ENCODE measurements at regions not wholly inside any gene's neighbourhood (a gene's known extent, or its start where the extent isn't known, plus 50 kb on each side); places are given as distances from the start of the nearest gene placed in this dataset.
"Not testable (repeated sequence)": the region's sequence is repeated elsewhere in the genome, so short reads cannot be mapped to it uniquely, and the experiment has no call there.

DNA sequence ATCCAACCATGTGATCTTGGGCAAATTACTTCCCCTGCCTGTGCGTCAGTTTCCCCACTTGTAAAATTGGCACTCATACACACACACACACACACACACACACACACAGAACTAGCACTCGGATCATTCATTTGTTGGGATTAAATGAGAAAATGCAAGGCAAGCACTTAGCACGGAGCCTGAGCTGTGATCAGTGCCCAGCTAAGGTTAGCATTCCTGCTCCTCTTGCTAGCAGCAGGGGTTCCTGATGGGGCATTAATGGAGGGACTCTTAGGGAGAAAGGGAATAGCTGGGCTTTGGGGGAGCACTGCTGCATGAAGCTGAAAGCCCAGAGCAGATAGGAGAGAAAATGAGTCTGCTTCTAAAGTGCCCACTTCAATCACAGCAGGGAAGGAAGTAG, 187.7 kb upstream of the C2CD4B start:
- Histone ChIP-seq H3K4me3 (ENCODE audit: low read length) (no peak overlapping the region), H3K36me3 (ENCODE audit: insufficient read depth, low read depth, low read length) (no peaks in the 10 kb centered on the region), H3K27ac (ENCODE audit: low read length) (no peak overlapping the region), H3K9me3 (ENCODE audit: insufficient read depth, low read depth, low read length) (no peaks in the 10 kb centered on the region), H3K9ac (ENCODE audit: low read depth, low read length) (no peak overlapping the region), H3K27me3 (ENCODE audit: insufficient read depth, low read length) (no peaks in the 10 kb centered on the region), H3K4me1 (ENCODE audit: insufficient read depth, low read length) (no peaks in the 10 kb centered on the region)

DNA sequence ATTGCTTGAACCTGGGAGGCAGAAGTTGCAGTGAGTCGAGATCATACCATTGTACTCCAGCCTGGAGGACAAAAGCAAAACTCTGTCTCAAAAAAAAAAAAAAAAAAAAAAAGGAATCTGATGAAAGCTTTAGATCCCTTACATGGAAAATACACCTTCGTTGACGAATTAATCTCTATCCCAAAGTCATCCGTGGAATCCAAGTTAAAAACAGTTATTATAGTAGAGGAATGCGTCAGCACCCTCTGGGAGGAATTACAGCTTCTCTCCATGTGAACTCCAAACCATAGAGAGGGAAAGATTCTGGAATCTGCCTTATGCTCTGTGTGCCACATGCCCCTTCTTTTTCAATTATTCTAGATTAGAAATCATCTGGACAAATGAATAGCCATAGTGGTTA, 192.3 kb upstream of the C2CD4B start:
- Histone ChIP-seq H3K9ac (ENCODE audit: low read depth, low read length) (no peak overlapping the region), H3K9me3 (ENCODE audit: insufficient read depth, low read depth, low read length) (no peaks in the 10 kb centered on the region), H3K27me3 (ENCODE audit: insufficient read depth, low read length) (no peaks in the 10 kb centered on the region), H3K27ac (ENCODE audit: low read length) (no peak overlapping the region), H3K4me1 (ENCODE audit: insufficient read depth, low read length) (no peaks in the 10 kb centered on the region), H3K4me3 (ENCODE audit: low read length) (no peak overlapping the region), H3K36me3 (ENCODE audit: insufficient read depth, low read depth, low read length) (no peaks in the 10 kb centered on the region)

DNA sequence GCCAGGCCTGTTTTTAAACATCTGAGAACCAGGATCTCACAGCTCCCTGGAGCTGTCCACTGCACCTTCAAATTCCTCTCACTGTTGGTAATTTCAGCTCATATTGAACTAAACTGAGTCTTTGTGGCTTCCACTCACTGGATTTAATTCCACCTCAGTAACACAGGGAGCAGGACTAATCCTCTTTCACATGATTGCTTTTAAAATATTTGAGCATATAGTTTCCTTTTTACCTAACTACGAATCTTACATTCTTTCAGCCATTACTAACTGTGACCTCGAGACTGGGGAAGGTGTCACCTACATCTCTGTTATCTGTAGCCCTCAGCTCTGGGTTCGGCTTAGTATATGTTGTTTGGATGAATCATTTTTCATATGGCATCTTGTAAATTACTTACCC, 194.3 kb upstream of the C2CD4B start:
- no peak overlapping the region for H3K27ac ChIP-seq (ENCODE audit: low read length)
- no peaks in the 10 kb centered on the region for H3K4me1 ChIP-seq (ENCODE audit: insufficient read depth, low read length)
- no peaks in the 10 kb centered on the region for H3K27me3 ChIP-seq (ENCODE audit: insufficient read depth, low read length)
- no peak overlapping the region for H3K9ac ChIP-seq (ENCODE audit: low read depth, low read length)
- H3K36me3 ChIP-seq (ENCODE audit: insufficient read depth, low read depth, low read length): no peaks in the 10 kb centered on the region
- no peak overlapping the region for H3K4me3 ChIP-seq (ENCODE audit: low read length)
- H3K9me3 ChIP-seq (ENCODE audit: insufficient read depth, low read depth, low read length): no peaks in the 10 kb centered on the region

DNA sequence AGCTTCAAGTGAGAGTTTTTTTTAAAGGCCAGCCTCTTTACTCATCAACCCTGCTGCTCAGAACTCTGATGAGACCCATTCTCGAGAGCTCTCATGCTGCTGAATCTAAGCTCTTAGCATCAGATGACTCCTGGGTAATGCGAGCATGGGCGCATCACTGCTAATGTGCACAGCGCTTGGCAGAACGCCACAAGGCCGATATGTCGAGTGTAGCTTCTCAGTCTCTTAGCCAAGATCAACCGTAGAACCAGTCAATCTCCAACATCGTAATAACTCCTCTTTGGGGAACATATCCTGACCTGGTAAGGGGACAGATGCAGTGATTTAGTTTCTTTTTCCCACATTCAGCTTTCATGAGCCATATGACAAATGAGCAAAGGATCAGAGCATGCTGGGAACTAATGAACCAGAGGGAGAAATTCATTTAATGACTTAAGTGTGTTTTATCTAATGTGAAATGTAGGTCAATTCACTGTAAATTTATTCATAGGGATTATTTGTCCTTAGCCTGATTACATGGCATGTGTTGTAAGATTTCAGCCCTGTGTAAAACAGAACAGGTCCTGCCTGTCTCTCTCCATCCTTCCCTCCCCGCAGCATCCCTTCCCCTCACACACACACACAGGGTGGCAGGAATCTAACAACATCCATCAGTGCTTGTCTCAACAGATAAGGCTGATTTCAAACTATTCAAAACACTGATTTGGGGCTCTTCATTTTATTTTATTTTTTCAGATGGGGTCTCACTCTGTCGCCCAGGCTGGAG, 195.4 kb upstream of the C2CD4B start:
- no peak overlapping the region for H3K27ac ChIP-seq (ENCODE audit: low read length)
- no peaks in the 10 kb centered on the region for H3K36me3 ChIP-seq (ENCODE audit: insufficient read depth, low read depth, low read length)
- no peak overlapping the region for H3K4me3 ChIP-seq (ENCODE audit: low read length)
- H3K4me1 ChIP-seq (ENCODE audit: insufficient read depth, low read length): no peaks in the 10 kb centered on the region
- no peaks in the 10 kb centered on the region for H3K9me3 ChIP-seq (ENCODE audit: insufficient read depth, low read depth, low read length)
- H3K27me3 ChIP-seq (ENCODE audit: insufficient read depth, low read length): no peaks in the 10 kb centered on the region
- H3K9ac ChIP-seq (ENCODE audit: low read depth, low read length): no peak overlapping the region

DNA sequence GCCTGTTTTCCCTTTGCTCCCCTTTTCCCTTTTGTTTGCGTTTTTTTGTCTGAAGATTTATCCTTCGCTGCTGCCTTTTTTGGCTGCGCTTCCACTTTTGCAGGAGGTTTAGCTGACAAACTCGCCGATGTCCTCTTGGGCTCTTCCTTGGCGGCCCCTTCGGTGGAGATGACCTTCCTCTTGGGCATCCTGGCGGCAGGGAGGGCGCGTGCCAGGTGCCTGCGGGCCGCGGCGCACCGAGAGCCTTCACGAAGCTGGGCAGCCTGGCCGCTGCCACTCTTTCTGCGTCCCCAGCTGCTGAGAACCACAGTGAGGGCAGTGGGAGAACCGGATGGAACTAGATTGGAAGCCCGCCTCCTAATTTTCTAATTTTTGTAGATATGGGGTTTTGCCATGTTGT, 197.1 kb upstream of the C2CD4B start:
- H3K9ac ChIP-seq (ENCODE audit: low read depth, low read length): no peak overlapping the region
- no peaks in the 10 kb centered on the region for H3K9me3 ChIP-seq (ENCODE audit: insufficient read depth, low read depth, low read length)
- no peak overlapping the region for H3K27ac ChIP-seq (ENCODE audit: low read length)
- no peak overlapping the region for H3K4me3 ChIP-seq (ENCODE audit: low read length)
- no peaks in the 10 kb centered on the region for H3K27me3 ChIP-seq (ENCODE audit: insufficient read depth, low read length)
- no peaks in the 10 kb centered on the region for H3K36me3 ChIP-seq (ENCODE audit: insufficient read depth, low read depth, low read length)
- H3K4me1 ChIP-seq (ENCODE audit: insufficient read depth, low read length): no peaks in the 10 kb centered on the region

DNA sequence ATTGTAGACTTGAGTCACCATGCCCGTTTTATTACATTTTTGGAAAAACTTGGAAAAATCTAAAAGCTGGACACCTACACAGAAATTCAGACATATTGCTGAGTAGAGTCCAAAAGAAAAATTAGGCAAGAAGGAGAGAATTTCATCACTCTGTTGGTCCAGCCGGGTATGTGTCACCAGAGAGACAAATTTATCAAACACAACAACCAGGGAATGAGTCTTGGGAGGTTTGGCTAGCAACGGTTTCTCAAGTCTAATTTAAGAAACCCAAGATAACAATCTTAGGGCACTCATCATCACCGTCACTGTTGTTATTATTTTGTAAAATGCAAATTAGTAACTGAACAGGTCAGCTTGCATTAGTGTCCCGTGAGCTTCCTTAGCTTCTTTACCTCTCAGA, 197.5 kb upstream of the C2CD4B start:
- H3K27me3 ChIP-seq (ENCODE audit: insufficient read depth, low read length): no peaks in the 10 kb centered on the region

DNA sequence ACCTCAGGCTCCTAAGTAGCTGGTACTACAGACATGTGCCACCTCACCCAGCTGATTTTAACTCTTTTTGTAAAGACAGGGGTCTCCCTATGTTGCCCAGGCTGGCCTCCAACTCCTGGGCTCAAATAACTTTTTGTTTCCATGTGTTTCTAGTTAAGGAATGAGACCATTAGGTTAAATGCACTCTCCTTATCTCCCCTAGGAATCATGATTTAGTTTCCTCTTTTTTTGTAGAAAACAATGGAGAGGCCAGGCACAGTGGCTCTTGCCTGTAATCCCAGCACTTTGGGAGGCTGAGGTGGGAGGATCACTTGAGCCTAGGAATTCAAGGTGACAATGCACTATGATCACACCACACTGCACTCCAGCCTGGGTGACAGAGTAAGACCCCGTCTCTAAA, 198.8 kb upstream of the C2CD4B start:
- no peaks in the 10 kb centered on the region for H3K27me3 ChIP-seq (ENCODE audit: insufficient read depth, low read length)
- H3K9ac ChIP-seq (ENCODE audit: low read depth, low read length): no peak overlapping the region
- H3K4me3 ChIP-seq (ENCODE audit: low read length): no peak overlapping the region
- H3K27ac ChIP-seq (ENCODE audit: low read length): no peak overlapping the region
- no peaks in the 10 kb centered on the region for H3K4me1 ChIP-seq (ENCODE audit: insufficient read depth, low read length)
- no peaks in the 10 kb centered on the region for H3K36me3 ChIP-seq (ENCODE audit: insufficient read depth, low read depth, low read length)
- no peaks in the 10 kb centered on the region for H3K9me3 ChIP-seq (ENCODE audit: insufficient read depth, low read depth, low read length)

More for the DNA sequence above, 197.5 kb upstream of the C2CD4B start:
- Histone ChIP-seq H3K9me3 (ENCODE audit: insufficient read depth, low read depth, low read length) (no peaks in the 10 kb centered on the region), H3K36me3 (ENCODE audit: insufficient read depth, low read depth, low read length) (no peaks in the 10 kb centered on the region), H3K9ac (ENCODE audit: low read depth, low read length) (no peak overlapping the region), H3K4me1 (ENCODE audit: insufficient read depth, low read length) (no peaks in the 10 kb centered on the region), H3K27ac (ENCODE audit: low read length) (no peak overlapping the region), H3K4me3 (ENCODE audit: low read length) (no peak overlapping the region)

DNA sequence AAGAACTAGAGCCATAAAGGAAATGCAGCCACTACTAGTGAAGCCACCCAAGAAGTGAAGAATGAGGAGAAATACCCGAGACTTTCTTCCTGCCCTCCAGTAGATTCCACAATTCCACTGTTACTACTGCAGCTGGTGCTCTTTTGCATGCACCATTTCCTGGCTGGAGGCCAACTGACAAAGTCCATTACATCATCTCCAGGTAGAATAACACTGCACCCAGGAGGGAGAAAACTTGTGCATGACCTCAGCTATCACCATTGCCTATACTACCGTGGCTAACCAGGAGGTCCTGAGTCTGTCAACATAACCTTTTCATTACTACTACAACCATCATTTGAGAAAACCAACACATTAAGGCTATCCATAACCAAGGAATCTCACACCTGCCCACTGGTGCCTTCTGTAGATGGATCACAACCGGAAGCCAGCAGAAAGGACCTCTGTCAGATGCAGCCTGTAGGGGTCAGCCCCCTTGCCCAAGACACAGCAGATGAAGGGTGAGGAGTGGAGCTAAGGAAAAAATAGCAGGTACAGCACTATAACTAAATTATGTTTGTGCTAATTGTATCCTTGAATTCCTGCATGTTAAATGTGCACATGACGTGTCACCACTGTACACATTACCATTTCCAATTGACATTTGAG, 200.8 kb upstream of the C2CD4B start:
- H3K4me1 ChIP-seq (ENCODE audit: insufficient read depth, low read length): no peaks in the 10 kb centered on the region
- H3K36me3 ChIP-seq (ENCODE audit: insufficient read depth, low read depth, low read length): no peaks in the 10 kb centered on the region
- H3K27ac ChIP-seq (ENCODE audit: low read length): no peak overlapping the region
- no peak overlapping the region for H3K9ac ChIP-seq (ENCODE audit: low read depth, low read length)
- H3K4me3 ChIP-seq (ENCODE audit: low read length): no peak overlapping the region
- no peaks in the 10 kb centered on the region for H3K9me3 ChIP-seq (ENCODE audit: insufficient read depth, low read depth, low read length)
- no peaks in the 10 kb centered on the region for H3K27me3 ChIP-seq (ENCODE audit: insufficient read depth, low read length)

DNA sequence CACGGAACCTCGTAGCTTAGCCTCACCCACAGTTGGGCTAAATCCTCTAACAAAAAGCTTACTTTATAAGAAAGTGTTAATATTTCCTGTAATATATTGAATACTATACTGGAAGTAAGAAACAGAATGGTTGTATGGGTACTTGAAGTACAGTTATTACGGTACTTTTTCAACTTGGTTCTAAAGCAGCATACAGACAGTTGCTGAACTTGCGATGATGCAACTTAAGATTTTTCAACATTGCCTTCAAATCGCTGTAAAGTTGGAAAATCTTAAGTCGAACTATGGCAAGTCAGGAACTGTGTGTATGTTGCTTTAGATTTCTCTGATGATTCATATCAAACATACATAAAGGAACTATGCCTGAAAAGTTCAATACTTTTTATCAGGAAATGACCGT, 204.4 kb upstream of the C2CD4B start:
- no peak overlapping the region for H3K4me3 ChIP-seq (ENCODE audit: low read length)
- no peak overlapping the region for H3K27ac ChIP-seq (ENCODE audit: low read length)
- no peak overlapping the region for H3K9ac ChIP-seq (ENCODE audit: low read depth, low read length)
- no peaks in the 10 kb centered on the region for H3K4me1 ChIP-seq (ENCODE audit: insufficient read depth, low read length)
- no peaks in the 10 kb centered on the region for H3K36me3 ChIP-seq (ENCODE audit: insufficient read depth, low read depth, low read length)
- no peaks in the 10 kb centered on the region for H3K9me3 ChIP-seq (ENCODE audit: insufficient read depth, low read depth, low read length)
- H3K27me3 ChIP-seq (ENCODE audit: insufficient read depth, low read length): no peaks in the 10 kb centered on the region

DNA sequence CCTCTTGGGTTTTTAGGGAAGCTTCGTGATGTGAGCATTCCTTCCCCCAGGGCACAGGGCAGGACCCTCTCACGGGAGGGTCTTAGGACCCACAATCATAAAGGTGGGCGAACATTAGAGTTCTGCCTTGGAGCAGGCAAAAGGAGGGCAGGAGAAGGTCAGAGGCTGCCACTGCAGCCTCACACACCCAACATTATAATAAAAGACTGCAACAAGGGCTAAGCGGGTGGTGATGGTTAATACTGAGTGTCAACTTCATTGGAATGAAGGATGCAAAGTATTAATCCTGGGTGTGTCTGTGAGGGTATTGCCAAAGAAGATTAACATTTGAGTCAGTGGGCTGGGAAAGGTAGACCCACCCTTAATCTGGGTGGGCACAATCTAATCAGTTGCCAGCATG, 206.6 kb upstream of the C2CD4B start:
- H3K27me3 ChIP-seq (ENCODE audit: insufficient read depth, low read length); H3K27ac ChIP-seq (ENCODE audit: low read length); H3K4me1 ChIP-seq (ENCODE audit: insufficient read depth, low read length); H3K9me3 ChIP-seq (ENCODE audit: insufficient read depth, low read depth, low read length); H3K9ac ChIP-seq (ENCODE audit: low read depth, low read length); H3K4me3 ChIP-seq (ENCODE audit: low read length); H3K36me3 ChIP-seq (ENCODE audit: insufficient read depth, low read depth, low read length): not testable (repeated sequence)

DNA sequence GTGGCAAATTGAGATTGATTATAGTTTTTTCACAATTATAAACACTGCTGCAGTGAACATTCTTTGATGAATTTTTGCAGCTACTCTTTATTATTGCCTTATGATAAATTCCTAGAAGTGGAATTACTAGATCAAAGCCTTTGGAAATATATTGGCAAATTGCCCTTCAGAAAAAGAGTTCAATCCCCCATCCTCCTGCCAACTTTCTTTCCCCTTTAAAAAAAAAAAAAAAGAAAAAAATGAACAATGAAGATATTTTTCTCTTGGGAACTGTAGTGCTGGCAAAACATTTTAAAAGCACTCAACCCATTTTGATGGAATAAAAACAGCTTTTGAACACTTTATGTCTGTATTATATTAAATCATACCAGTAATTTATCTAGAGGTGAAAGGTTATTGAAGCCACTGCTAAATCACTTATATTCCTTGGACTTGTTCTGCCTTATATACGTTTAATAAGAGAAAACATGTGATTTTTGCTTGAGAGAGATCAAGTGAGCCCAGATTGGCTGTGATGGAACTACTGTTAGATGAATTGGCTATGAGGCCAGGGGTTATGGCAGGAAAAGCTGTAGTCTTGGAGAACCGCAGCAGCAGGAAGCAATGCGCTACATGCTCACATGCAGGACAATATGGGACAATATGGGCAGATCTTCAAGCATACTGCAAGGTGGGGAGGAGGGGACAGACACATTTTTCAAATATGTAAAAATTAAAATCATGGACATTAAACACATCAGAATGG, 212.8 kb upstream of the C2CD4B start:
- Histone ChIP-seq H3K27ac (ENCODE audit: low read length) (no peak overlapping the region), H3K36me3 (ENCODE audit: insufficient read depth, low read depth, low read length) (no peaks in the 10 kb centered on the region), H3K27me3 (ENCODE audit: insufficient read depth, low read length) (no peaks in the 10 kb centered on the region), H3K9me3 (ENCODE audit: insufficient read depth, low read depth, low read length) (no peaks in the 10 kb centered on the region), H3K4me3 (ENCODE audit: low read length) (no peak overlapping the region), H3K4me1 (ENCODE audit: insufficient read depth, low read length) (no peaks in the 10 kb centered on the region), H3K9ac (ENCODE audit: low read depth, low read length) (no peak overlapping the region)

Data from iPS-20b (cell line).